ENCODE measurements at regions not wholly inside any gene's neighbourhood (a gene's known extent, or its start where the extent isn't known, plus 50 kb on each side); places are given as distances from the start of the nearest gene placed in this dataset.

DNA sequence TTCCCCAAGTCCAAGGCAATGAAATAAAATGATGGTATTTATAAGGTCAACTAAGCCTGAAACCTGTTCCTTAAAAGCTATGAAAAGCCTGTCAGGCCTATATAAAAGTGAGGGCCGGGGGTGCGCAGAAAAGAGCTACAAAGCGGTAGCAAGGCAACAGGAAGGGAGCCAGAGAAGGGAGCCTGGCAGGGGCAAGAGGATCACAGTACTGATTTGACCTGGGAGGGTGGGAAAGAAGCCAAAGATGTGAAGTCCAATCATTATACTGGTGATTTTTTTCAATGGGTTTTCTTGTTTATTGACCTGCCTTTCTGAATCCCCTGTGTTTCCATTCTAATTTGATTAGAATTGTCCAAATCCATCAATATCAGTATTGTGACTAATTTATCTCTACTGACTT lies 64.3 kb upstream of the STT3B start:
- Histone ChIP-seq H3K4me1 (no peaks in the 10 kb centered on the region), H3K36me3 (ENCODE audit: low read depth, missing control alignments) (no peaks in the 10 kb centered on the region), H3K27ac (no peak overlapping the region), H3K27me3 (no peaks in the 10 kb centered on the region), H3K4me3 (no peak overlapping the region), H3K9me3 (no peaks in the 10 kb centered on the region)
- no peak for TF ChIP-seq POLR2A (IDR thresholded peaks at IDR 0.05)
- TF ChIP-seq, protein P1, sequence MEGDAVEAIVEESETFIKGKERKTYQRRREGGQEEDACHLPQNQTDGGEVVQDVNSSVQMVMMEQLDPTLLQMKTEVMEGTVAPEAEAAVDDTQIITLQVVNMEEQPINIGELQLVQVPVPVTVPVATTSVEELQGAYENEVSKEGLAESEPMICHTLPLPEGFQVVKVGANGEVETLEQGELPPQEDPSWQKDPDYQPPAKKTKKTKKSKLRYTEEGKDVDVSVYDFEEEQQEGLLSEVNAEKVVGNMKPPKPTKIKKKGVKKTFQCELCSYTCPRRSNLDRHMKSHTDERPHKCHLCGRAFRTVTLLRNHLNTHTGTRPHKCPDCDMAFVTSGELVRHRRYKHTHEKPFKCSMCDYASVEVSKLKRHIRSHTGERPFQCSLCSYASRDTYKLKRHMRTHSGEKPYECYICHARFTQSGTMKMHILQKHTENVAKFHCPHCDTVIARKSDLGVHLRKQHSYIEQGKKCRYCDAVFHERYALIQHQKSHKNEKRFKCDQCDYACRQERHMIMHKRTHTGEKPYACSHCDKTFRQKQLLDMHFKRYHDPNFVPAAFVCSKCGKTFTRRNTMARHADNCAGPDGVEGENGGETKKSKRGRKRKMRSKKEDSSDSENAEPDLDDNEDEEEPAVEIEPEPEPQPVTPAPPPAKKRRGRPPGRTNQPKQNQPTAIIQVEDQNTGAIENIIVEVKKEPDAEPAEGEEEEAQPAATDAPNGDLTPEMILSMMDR (IDR thresholded peaks at IDR 0.05), result no peak
- no peak for DNase-seq
- intact Hi-C loops (cut with DNase I; ENCODE audit: low total_unique reads), result no loop called here
- WGBS, 2 donors, result 95 to 97% methylated on average over 3 of the region's 3 CpGs

DNA sequence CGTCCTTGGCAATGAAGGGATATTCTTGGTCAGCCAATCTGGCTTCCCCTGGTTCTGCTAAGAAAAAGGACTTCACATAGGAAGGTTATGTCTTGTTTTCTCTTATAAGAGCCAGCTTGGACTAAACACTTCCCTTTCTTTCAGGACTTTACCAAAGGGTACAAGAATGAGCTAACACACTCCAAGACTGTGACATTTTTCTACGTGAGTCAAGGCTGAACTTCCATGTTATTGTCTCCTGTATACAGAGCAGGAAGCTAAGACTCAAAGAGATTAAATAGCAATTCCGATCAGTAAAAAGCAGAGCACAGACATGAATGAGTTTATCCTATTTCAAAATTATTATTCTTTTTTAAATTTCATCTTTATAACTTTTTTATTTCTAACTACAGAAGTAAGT lies 63.3 kb upstream of the STT3B start:
- Histone ChIP-seq H3K27me3 (no peaks in the 10 kb centered on the region), H3K27ac (no peak overlapping the region), H3K9me3 (no peaks in the 10 kb centered on the region), H3K4me3 (no peak overlapping the region), H3K4me1 (no peaks in the 10 kb centered on the region), H3K36me3 (ENCODE audit: low read depth, missing control alignments) (no peaks in the 10 kb centered on the region)
- no peak for TF ChIP-seq POLR2A (IDR thresholded peaks at IDR 0.05)
- TF ChIP-seq, protein P1 (IDR thresholded peaks at IDR 0.05), result no peak
- intact Hi-C loops (cut with DNase I; ENCODE audit: low total_unique reads), result no loop called here
- 86% methylated on average over 3 of the region's 3 CpGs for WGBS, 2 donors
- no peak for DNase-seq

DNA sequence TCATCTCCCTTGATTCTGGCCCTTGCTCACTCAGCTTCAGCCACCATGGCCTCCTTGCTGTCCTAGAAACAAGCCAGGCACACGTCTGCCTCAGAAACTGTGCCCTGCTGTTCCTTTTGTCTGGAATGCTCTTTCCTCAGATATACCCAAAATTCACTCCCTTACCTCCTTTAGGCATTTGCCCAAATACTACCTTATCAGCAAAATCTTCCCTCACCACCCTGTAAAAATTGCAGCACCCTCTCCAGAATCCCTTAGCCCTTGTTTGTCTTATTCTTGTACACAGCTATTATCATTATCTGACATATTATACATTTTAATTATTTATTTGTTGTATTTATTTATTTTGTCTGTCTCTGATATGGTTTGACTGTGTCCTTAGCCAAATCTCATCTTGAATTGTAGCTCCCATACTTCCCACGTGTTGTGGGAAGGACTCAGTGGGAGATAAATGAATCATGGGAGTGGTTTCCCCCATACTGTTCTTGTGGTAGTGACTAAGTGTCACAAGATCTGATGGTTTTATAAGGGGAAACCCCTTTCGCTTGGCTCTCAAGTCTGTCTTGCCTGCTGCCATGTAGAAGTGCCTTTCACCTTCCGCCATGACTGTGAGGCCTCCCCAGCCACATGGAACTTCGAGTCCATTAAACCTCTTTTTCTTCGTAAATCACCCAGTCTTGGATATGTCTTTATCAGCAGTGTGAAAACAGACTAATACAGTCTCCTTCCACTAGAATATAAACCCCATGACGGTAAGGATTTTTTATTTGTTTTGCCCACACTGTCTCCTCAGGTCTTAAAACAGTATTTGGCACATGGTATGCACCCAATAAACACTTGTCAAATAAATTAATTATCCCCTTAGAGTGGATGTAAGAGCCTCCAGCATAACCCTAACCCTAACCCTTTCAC lies 60.0 kb upstream of the STT3B start:
- no peaks in the 10 kb centered on the region for H3K27me3 ChIP-seq
- DNase-seq, result no peak
- H3K4me1 ChIP-seq, result no peaks in the 10 kb centered on the region
- intact Hi-C loops (cut with DNase I; ENCODE audit: low total_unique reads), result no loop called here
- no peaks in the 10 kb centered on the region for H3K9me3 ChIP-seq
- no peak overlapping the region for H3K4me3 ChIP-seq
- TF ChIP-seq, protein P1 (IDR thresholded peaks at IDR 0.05), result no peak
- TF ChIP-seq POLR2A (IDR thresholded peaks at IDR 0.05), result no peak
- no peaks in the 10 kb centered on the region for H3K36me3 ChIP-seq (ENCODE audit: low read depth, missing control alignments)
- 88 to 90% methylated on average over 7 of the region's 7 CpGs for WGBS, 2 donors
- H3K27ac ChIP-seq, result no peak overlapping the region

DNA sequence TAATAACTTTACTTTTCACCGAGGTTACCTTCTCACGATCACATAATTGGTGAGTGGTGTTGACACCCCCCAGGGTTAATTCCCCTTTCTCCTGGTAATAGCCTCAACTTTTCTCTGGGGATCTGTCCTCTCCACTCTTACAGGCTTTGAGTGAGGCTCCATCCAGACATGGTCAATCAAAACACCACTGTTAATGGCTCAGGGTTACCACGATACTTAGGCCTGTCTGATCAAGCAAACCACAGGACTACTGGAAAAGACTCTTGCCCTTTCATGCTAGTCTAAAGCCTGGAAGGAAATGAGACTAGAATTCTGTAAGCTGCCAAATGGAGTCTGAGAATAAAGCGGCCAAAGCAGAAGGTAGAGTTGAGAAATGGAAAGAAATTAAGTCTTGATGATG lies 56.5 kb upstream of the STT3B start:
- H3K9me3 ChIP-seq, result no peaks in the 10 kb centered on the region
- H3K4me3 ChIP-seq, result no peak overlapping the region
- H3K36me3 ChIP-seq (ENCODE audit: low read depth, missing control alignments), result no peaks in the 10 kb centered on the region
- no peak for DNase-seq
- intact Hi-C loops (cut with DNase I; ENCODE audit: low total_unique reads), result no loop called here
- no peak for TF ChIP-seq POLR2A (IDR thresholded peaks at IDR 0.05)
- TF ChIP-seq, protein P1 (IDR thresholded peaks at IDR 0.05), result no peak
- H3K27me3 ChIP-seq, result no peaks in the 10 kb centered on the region
- 94 to 98% methylated on average over 4 of the region's 4 CpGs for WGBS, 2 donors
- no peaks in the 10 kb centered on the region for H3K4me1 ChIP-seq
- no peak overlapping the region for H3K27ac ChIP-seq

DNA sequence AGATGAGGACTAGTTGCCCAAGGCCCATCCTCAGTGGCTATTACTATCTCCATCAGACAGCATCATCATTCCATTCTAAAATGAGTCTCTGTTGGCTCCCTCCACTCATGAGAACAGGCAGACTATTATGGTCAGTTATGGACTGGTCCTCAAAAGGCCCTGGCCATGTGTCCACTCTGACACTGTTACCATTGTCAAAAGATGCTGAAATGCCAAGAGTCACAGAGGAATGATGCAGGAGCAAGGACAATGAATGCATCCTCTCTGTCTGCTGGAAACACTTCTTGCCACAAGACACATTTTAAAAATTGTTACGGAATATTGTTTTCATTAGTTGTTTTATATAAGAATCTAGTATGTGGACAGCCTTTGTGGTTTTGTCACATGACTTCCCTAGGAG lies 53.3 kb upstream of the STT3B start:
- no peak for DNase-seq
- Histone ChIP-seq H3K9me3 (no peaks in the 10 kb centered on the region), H3K4me3 (no peak overlapping the region), H3K4me1 (no peaks in the 10 kb centered on the region), H3K36me3 (ENCODE audit: low read depth, missing control alignments) (no peaks in the 10 kb centered on the region), H3K27me3 (no peaks in the 10 kb centered on the region), H3K27ac (no peak overlapping the region)
- 86 to 97% methylated on average over 1 of the region's 1 CpG for WGBS, 2 donors
- TF ChIP-seq, protein P1 (IDR thresholded peaks at IDR 0.05), result no peak
- no peak for TF ChIP-seq POLR2A (IDR thresholded peaks at IDR 0.05)
- intact Hi-C loops (cut with DNase I; ENCODE audit: low total_unique reads), result no loop called here
